VCaP (cell line): ENCODE measurements at regions not wholly inside any gene's neighbourhood (a gene's known extent, or its start where the extent isn't known, plus 50 kb on each side); places are given as distances from the start of the nearest gene placed in this dataset.
A peak's percentile ranks its signal among the peaks of the same experiment; 100 is the strongest.

Source experiments
- H3K27ac ChIP-seq: fragments of 450-650 bp; 2 replicates; pipeline ENCODE4 v1.5.1; 2017
- CTCF ChIP-seq: fragments of 450-650 bp; conservative IDR thresholded peaks from 2 replicates; pipeline ENCODE4 v1.5.1; 2017; ENCODE audit warnings: mild to moderate bottlenecking, moderate library complexity

DNA sequence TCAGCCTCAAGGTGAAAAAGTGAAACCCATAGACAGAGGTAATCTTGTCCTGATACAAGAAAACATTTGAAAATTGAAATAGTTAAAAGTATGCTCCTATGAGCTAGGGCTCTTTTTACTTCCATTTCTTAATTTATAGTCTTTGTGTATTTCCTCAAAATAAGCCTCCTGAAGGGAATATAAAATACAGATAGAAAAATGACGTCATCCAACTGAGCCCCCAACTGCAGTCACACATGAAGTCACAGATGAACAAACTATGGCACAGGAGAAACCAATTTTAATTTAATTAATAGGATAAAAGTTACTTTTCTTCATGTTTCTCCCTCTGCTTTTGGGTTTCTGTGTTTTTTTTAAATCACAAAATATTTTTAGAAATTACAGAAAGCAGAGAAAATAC, 280.3 kb downstream of the HTR7 start:
- H3K27ac ChIP-seq, result no peak overlapping the region
- no peak for TF ChIP-seq CTCF

- H3K27ac ChIP-seq, result no peak overlapping the region
- TF ChIP-seq CTCF, result 0 out of 2 replicates have a peak, but pooled peaks have one; percentile 8
These were observed 278.1 kb downstream of the HTR7 start for GRCh38 chr10:90579602-90580242.

GRCh38 chr10:90583416-90583815, 274.4 kb downstream of the HTR7 start:
- no peak for TF ChIP-seq CTCF
- no peak overlapping the region for H3K27ac ChIP-seq

DNA sequence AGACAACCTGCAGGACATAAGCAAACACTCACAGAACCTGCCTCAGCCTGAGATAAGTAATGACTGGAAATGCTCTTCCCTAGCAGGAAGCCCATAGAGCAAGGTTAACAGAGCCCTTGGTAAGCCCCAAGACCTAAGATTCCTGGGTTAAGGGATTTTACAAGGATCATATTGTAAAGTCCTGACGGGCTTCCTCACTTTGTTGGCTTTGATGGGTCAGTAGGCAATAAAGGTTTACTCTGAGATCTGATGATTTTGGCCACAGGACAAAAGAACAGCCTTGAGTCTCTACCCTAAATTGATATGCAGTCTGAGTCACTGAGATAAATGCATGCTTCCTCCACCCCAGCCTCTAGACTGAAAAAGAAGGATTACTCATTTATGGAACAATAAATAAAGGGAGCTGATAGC, 270.8 kb downstream of the HTR7 start:
- no peak for TF ChIP-seq CTCF
- peak overlapping the region; percentile 14; the same call in 1 of the 2 replicates for H3K27ac ChIP-seq

DNA sequence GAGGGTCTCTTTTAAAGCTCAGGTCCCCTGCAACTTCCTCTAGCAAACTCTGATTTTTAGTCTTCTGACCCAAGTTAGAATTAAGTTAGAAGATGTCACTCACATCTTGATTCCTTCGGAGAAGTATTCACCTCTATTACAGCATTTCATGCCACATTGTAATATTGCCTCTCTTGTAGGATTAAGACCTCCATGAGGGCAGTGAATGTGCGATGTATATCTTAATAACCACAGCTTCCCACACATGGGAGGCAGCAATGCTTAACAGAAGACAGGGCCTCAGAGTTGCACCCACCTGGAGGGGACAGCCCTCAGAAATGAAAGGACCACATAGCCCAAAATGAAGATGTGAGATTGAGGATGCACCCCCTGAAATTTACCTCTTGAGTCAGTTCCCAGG, 270.3 kb downstream of the HTR7 start:
- H3K27ac ChIP-seq, result peak overlapping the region; percentile 14; the same call in 1 of the 2 replicates

GRCh38 chr10:90588222-90588621, 269.6 kb downstream of the HTR7 start:
- TF ChIP-seq CTCF, result no peak
- H3K27ac ChIP-seq, result no peak overlapping the region

More for the DNA sequence above, 270.3 kb downstream of the HTR7 start:
- TF ChIP-seq CTCF, result no peak

GRCh38 chr10:90589825-90590224, 268.0 kb downstream of the HTR7 start:
- peak overlapping the region; percentile 30; the same call in 1 of the 2 replicates for H3K27ac ChIP-seq
- TF ChIP-seq CTCF, result no peak
